ENCODE measurements at regions not wholly inside any gene's neighbourhood (a gene's known extent, or its start where the extent isn't known, plus 50 kb on each side); places are given as distances from the start of the nearest gene placed in this dataset.
"Not testable (repeated sequence)": the region's sequence is repeated elsewhere in the genome, so short reads cannot be mapped to it uniquely, and the experiment has no call there.

DNA sequence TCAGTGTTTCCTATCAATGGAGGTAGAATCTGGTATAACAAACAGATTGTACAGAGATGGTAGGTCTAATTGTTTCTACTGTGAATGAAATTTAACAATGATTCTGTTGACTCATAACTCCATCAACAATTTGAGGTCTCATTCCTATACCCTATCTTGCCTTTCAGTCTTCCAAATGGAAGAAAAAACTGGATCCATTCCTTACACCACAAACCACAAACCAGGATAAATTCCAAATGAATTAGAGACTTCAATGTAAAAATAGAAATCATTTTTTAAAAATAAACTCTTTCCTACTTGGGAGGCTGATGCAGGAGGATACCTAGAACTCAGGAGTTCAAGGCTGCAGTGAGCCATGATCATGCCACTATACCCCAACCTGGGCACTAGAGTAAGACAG is 114.4 kb upstream of the WDR44 start:
- TF ChIP-seq CTCF (IDR thresholded peaks at IDR 0.05; ENCODE audit: insufficient read depth, low read depth, low read length) = no peak
- ChIA-PET POLR2A (no interaction called here), CTCF (no interaction called here)
- no peak overlapping the region for H3K4me3 ChIP-seq (ENCODE audit: low read depth, low read length)
- no peaks in the 10 kb centered on the region for H3K27me3 ChIP-seq (ENCODE audit: control insufficient read depth, insufficient read depth, low read length)
- no peak for DNase-seq (ENCODE audit: low read depth)
- no peaks in the 10 kb centered on the region for H3K36me3 ChIP-seq (ENCODE audit: control insufficient read depth, insufficient read depth, low read length)

- no peak for DNase-seq (ENCODE audit: low read depth)
- Histone ChIP-seq H3K4me3 (ENCODE audit: low read depth, low read length) (no peak overlapping the region), H3K36me3 (ENCODE audit: control insufficient read depth, insufficient read depth, low read length) (no peaks in the 10 kb centered on the region), H3K27me3 (ENCODE audit: control insufficient read depth, insufficient read depth, low read length) (no peaks in the 10 kb centered on the region)
- ChIA-PET POLR2A (no interaction called here), CTCF (interaction anchor here (1.5 kb wide), 1 partner anchor 16 kb away, joined by 3 read pairs; no protein-coding TSS in a partner anchor)
- TF ChIP-seq CTCF (IDR thresholded peaks at IDR 0.05; ENCODE audit: insufficient read depth, low read depth, low read length) = no peak
These were observed 106.6 kb upstream of the WDR44 start for GRCh38 chrX:118239178-118239870.

DNA sequence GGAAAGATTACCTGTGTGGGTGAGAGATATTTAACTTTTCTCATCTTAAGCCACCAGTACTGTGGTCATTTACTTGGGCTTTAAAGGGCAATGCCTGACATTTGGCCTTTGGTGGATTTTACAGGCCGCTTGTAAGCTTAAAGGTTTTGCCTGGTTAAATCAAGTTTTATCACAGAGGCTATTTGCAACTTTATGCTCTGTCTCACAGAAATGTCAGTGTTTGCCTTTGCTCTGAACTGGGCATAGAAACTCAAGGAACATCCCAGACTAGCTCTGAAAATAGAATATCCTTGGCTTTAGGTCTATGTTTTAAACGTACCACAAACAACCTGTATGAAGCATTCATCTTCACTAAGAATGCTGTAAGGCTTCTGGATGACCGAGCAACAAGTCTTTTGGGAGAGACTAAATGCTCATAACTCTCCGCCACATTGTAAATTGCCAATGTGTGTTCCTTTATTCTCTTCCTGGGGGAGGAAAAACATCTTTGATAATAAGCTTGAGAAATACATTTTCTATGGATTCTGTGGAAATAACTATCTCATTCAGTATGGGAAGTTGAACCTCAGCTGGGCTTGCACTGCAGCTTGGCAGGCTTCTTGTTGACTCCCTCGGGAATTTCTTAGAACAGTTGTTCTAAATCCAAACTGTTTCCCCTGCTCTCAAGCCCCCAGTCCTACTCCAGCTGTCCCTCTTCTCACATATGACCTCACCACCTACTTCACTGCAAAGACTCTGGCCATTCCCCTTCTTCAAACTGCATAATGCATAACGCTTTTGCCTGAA is 105.8 kb upstream of the WDR44 start:
- H3K4me3 ChIP-seq (ENCODE audit: low read depth, low read length) = no peak overlapping the region
- no peak for TF ChIP-seq CTCF (IDR thresholded peaks at IDR 0.05; ENCODE audit: insufficient read depth, low read depth, low read length)
- no peaks in the 10 kb centered on the region for H3K36me3 ChIP-seq (ENCODE audit: control insufficient read depth, insufficient read depth, low read length)
- CTCF ChIA-PET = interaction anchor here (1.5 kb wide), 1 partner anchor 15 kb away, joined by 3 read pairs; no protein-coding TSS in a partner anchor
- POLR2A ChIA-PET = no interaction called here
- no peak for DNase-seq (ENCODE audit: low read depth)
- no peaks in the 10 kb centered on the region for H3K27me3 ChIP-seq (ENCODE audit: control insufficient read depth, insufficient read depth, low read length)

DNA sequence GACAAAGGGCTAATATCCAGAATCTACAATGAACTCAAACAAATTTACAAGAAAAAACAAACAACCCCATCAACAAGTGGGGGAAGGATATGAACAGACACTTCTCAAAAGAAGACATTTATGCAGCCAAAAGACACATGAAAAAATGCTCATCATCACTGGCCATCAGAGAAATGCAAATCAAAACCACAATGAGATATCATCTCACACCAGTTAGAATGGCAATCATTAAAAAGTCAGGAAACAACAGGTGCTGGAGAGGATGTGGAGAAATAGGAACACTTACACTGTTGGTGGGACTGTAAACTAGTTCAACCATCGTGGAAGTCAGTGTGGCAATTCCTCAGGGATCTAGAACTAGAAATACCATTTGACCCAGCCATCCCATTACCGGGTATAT is 98.9 kb upstream of the WDR44 start:
- POLR2A ChIA-PET; DNase-seq (ENCODE audit: low read depth); H3K36me3 ChIP-seq (ENCODE audit: control insufficient read depth, insufficient read depth, low read length); H3K27me3 ChIP-seq (ENCODE audit: control insufficient read depth, insufficient read depth, low read length); CTCF ChIA-PET; H3K4me3 ChIP-seq (ENCODE audit: low read depth, low read length): not testable (repeated sequence)

DNA sequence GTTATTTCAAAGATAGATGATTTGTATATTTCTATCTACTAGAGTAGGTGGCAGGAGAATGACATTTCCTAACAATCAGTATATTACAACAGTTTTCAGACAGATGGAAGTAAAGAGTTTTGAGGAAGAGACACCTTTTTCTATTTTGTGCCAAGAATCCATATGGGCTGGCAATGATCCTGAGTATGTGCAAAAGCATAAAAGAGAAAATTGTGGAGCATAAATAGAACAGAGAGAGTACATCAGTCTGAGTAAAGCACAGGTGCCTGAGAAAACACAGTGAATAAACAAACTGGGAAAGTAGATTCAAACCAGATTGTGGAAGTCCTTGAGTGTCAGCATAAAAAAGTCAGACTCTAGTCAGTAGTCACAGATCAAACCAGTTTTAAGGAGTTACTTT is 96.8 kb upstream of the WDR44 start:
- Histone ChIP-seq H3K36me3 (ENCODE audit: control insufficient read depth, insufficient read depth, low read length) (no peaks in the 10 kb centered on the region), H3K27me3 (ENCODE audit: control insufficient read depth, insufficient read depth, low read length) (no peaks in the 10 kb centered on the region)
- CTCF ChIA-PET = no interaction called here

More for the DNA sequence above, 96.8 kb upstream of the WDR44 start:
- DNase-seq (ENCODE audit: low read depth) = no peak
- no peak for TF ChIP-seq CTCF (IDR thresholded peaks at IDR 0.05; ENCODE audit: insufficient read depth, low read depth, low read length)
- no peak overlapping the region for H3K4me3 ChIP-seq (ENCODE audit: low read depth, low read length)
- POLR2A ChIA-PET = no interaction called here

Measured in BJ (cell line).